Esophagus squamous epithelium (tissue), 4 donors: ENCODE measurements at regions not wholly inside any gene's neighbourhood (a gene's known extent, or its start where the extent isn't known, plus 50 kb on each side); places are given as distances from the start of the nearest gene placed in this dataset.

Source experiments
- CTCF ChIP-seq, 6 experiments: fragments of 450-650 bp in 4 of 6; fragments of 200-600 bp in 2 of 6; sonication (generic) in 2 of 6; IDR thresholded peaks; one replicate each; pipeline ENCODE4 v1.5.1; 2016 to 2019; ENCODE audit warnings: antibody characterized with exemption in 6 of 6, mild to moderate bottlenecking in 4 of 6, moderate library complexity in 4 of 6
- POLR2A ChIP-seq, 4 donors: fragments of 450-650 bp; IDR thresholded peaks; one replicate each; pipeline ENCODE4 v1.6.1; 2017; ENCODE audit warnings: antibody characterized with exemption in 4 of 4, mild to moderate bottlenecking in 4 of 4, moderate library complexity in 3 of 4

GRCh38 chr6:97459535-97459934, 176.5 kb upstream of the MMS22L start:
- TF ChIP-seq POLR2A (IDR thresholded peaks at IDR 0.05) (no peak), CTCF (IDR thresholded peaks at IDR 0.05) (no peak)
